SKM-1 treated with dmso at 0.1 percent for 144 hours (cell line): ENCODE measurements at regions not wholly inside any gene's neighbourhood (a gene's known extent, or its start where the extent isn't known, plus 50 kb on each side); places are given as distances from the start of the nearest gene placed in this dataset.

Source experiments
- DNase-seq: peaks from one replicate; lab custom pipeline; 2025; ENCODE audit not compliant: unreplicated experiment; lab: John Stamatoyannopoulos, UW

- no peak for DNase-seq
Measured at GRCh38 chr15:47945872-47946650, 174.7 kb upstream of the SLC24A5 start.

DNA sequence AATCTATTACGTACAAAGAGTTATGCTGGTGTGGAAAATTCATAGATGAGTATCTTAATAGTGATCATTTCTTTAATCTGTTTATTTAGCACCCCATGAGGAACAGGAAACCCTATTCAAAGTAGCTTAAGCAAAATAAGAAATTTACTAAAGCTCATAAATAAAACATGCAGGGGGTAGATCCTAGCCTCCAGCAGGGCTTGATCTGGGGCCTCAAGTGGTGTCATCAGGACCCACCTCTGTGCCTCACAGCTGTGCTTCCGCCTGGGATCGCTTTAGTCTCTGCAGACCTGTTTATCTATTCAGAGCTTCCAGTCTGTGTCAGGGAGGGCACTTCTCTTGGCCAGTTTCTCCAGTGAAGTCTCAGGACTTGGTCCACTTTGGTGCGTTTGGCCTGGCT is 171.0 kb upstream of the SLC24A5 start:
- DNase-seq: no peak

GRCh38 chr15:47950447-47950846 is 170.3 kb upstream of the SLC24A5 start:
- no peak for DNase-seq

GRCh38 chr15:47951781-47952180 is 169.0 kb upstream of the SLC24A5 start:
- DNase-seq: no peak

GRCh38 chr15:47954196-47954595 is 166.6 kb upstream of the SLC24A5 start:
- DNase-seq: no peak

DNA sequence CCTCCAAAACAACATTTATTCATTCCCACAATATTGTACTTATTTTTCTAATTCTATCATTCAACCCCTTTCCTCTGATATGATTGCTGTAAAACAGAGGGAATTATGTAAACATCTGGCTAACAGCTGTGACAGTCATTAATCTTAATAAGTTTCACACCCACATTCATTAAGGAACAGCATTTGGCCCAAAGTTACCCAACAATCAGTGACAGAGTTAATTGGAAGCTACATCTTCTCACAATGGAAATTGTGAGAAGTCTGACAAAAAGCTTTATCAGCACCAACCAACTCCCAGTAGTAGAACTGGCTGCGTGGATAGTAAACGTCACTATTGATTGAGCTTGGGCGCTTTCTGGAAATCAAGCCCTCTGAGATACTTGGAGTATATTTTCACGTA is 165.8 kb upstream of the SLC24A5 start:
- DNase-seq: no peak

- DNase-seq: peak; percentile 5
Measured at GRCh38 chr15:47959617-47960413, 161.0 kb upstream of the SLC24A5 start.

DNA sequence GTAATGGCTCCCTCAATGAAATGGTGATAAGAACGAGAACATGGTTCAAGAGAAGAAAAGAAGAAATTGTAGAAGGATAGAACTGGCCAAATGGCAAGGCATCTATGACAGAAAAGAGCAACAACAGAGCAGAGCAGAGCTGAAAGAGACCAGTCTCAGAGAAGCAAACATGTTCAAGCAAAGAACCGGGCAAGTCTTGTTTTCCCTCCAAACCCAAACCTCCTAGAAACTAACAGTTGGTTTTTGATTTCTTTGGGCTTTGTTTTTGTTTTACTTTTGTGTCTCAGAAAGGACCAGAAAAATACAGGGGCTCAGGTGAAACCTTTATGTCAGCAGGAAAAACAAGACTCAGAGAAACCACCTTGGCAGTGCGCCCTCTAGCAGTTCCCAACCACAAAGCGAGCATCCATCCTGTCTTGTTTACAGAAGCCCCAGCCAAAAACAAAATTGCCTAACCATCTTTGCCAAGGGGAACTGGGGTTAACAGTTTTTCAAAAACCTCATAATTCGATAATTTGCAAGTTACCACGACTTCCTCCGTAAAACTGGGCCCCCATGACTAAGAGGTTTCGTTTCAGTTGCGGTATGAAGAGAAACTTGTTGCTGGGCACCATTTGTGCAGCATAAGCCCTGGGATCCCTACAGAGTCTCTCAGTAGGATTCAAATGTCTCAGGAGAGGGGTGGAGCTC is 159.2 kb upstream of the SLC24A5 start:
- DNase-seq: peak; percentile 26

GRCh38 chr15:47963265-47963664 is 157.5 kb upstream of the SLC24A5 start:
- DNase-seq: no peak

- no peak for DNase-seq
Measured at GRCh38 chr15:47964229-47964628, 156.6 kb upstream of the SLC24A5 start.

- no peak for DNase-seq
Measured at GRCh38 chr15:47965297-47965696, 155.5 kb upstream of the SLC24A5 start.

DNA sequence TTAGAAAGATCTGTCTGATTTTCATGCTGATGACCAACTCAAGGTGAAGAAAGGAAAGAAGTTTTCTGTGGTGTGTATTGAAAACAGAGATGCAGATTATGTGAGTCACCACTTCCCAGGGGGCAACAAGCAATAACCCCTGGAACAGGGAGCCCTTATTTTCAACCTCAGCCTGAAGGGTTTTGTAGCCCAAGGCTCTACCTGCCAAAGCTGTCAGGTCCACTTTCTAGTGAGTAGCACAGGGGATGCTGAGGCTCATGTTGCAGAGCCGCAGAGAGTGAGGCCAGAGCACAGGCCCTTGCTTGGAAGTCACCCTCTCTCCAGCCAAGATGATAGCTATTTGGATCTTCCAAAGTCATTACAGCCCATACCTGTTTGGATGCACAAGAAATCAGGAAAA is 152.2 kb upstream of the SLC24A5 start:
- DNase-seq: no peak

- DNase-seq: no peak
Measured at GRCh38 chr15:47971637-47972036, 149.2 kb upstream of the SLC24A5 start.

GRCh38 chr15:47972738-47973137 is 148.1 kb upstream of the SLC24A5 start:
- no peak for DNase-seq

DNA sequence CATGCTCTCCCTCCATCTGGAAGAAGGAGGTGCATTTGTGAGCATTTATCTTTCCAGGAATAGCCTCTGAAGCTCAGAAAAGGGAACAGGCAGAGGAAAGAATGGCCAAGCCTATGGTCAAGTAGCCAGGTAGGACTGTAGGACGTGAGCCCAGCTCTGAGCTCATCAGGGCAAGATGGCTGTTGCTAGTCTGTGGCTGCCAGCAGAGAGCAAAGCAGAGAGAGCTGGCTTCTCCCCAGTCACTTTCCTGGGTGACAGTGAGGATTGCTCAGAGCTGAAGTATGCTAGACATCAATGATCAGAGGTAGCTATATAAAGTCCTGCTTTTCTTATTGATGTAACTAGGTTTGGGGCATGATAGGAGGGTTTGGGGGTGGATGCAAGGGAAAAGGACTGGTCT is 146.1 kb upstream of the SLC24A5 start:
- DNase-seq: no peak

DNA sequence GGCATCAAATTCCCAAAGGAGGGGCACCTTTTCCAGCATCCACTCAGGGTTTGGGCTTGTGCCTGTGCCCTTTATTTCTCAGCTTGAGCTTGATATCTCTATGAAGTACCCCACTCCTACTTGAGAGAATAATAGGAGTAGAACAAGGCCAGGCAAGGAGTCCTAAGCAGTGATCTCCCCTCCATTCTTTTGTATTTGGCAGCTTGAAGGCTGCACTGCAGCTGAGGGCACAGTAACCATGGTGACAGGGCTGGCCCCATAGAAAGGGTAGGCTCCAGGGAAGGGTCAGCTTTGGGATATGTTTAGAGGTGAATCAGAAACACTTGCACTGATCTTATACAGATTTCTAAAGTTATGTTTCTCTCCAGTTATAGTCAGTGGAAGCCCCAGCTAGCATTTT is 145.4 kb upstream of the SLC24A5 start:
- DNase-seq: no peak

GRCh38 chr15:47983533-47983932 is 137.3 kb upstream of the SLC24A5 start:
- no peak for DNase-seq

DNA sequence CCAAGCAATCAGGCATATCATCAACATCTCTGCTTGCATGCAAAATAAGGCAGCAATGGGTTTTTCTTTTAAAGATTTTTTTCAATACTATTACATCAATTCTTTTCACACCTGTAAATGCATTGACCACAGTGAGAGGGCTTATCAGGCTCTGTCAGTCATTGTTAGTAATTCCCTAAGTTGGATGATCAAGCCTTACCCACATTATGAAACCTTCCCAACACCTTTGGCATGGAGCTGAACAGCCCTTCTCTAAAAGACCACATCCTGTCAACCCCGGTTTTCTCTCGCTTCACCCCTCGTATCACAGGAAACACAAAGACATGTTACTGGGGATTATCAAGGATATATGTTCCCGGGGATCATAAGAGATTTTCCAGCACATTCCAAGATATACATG is 135.2 kb upstream of the SLC24A5 start:
- DNase-seq: no peak

DNA sequence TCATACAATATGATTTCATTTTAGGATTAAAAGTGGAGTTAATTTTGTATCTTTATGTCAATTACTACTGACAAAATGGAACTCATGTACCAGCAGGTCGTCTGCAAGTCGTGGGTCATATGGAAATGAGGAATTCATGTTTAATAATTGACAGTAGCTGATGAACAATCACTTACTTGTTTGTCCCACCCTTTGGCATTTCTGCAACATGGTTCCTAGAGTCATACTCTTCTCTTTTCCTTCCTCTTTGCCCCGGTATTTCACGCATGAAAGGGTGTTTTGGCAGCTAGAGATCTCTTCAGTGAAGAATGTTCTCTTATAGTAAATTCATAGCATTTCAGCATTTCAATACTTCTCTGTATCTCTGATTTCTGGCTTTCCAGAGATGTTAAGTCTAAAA is 133.3 kb upstream of the SLC24A5 start:
- no peak for DNase-seq

DNA sequence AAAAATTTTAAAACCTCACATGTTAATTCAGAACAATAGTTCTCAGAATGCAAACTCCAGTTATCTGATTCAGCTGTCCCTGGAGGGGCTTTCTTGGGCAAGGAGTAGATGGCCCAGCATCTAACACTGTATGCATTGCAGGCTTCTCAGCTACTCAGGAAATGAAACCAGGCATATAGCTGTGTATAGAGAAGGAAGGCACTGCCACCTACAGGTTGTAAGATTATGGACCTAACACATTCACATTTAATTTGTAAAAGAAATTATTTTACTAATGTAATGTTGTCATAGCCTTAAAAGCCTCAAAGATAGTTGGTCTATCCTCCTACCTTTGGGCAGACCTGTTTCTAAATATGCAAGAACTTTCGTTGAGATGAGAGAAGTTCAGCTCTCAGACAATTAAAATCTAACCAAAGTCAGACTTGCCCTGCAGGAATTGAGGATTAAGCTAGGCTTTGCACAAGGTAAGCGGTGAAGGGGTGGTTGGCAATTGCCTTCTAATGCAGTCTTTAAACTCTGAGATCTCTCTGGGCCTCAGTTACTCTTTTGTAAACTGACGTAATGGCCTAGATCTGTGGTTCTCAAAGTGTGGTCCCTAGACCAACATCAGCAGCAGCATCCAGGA is 132.8 kb upstream of the SLC24A5 start:
- DNase-seq: peak; percentile 63

- no peak for DNase-seq
Measured at GRCh38 chr15:47988564-47988963, 132.2 kb upstream of the SLC24A5 start.
